ENCODE measurements at regions not wholly inside any gene's neighbourhood (a gene's known extent, or its start where the extent isn't known, plus 50 kb on each side); places are given as distances from the start of the nearest gene placed in this dataset.

DNA sequence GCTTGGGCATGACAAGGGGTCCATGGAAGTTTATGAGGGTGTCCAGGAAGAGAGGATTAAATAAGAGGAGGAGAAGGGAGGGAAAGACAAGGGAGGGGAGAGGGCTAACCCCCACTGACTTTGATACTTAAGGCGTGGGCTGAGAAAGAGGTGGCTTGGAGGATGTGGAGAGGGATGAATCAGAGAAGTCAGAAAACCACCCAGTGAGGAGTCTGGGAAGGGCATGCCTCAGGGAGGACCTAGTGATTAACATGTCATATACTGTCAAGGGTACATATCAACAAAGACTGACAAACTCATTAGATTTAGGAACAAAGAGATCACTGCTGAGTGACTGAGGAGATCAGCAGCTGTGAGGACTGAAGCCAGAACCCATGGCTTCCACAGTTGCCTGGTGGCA is 145.4 kb downstream of the IRX5 start:
- Histone ChIP-seq H3K36me3 (no peaks in the 10 kb centered on the region), H3K27ac (no peak overlapping the region), H3K9me3 (no peaks in the 10 kb centered on the region), H3K4me1 (no peaks in the 10 kb centered on the region), H3K4me3 (no peak overlapping the region), H3K27me3 (no peaks in the 10 kb centered on the region)
- TF ChIP-seq POLR2AphosphoS5 (IDR thresholded peaks at IDR 0.05) (no peak), POLR2A (IDR thresholded peaks at IDR 0.05) (no peak)
- TF ChIP-seq, protein P1, sequence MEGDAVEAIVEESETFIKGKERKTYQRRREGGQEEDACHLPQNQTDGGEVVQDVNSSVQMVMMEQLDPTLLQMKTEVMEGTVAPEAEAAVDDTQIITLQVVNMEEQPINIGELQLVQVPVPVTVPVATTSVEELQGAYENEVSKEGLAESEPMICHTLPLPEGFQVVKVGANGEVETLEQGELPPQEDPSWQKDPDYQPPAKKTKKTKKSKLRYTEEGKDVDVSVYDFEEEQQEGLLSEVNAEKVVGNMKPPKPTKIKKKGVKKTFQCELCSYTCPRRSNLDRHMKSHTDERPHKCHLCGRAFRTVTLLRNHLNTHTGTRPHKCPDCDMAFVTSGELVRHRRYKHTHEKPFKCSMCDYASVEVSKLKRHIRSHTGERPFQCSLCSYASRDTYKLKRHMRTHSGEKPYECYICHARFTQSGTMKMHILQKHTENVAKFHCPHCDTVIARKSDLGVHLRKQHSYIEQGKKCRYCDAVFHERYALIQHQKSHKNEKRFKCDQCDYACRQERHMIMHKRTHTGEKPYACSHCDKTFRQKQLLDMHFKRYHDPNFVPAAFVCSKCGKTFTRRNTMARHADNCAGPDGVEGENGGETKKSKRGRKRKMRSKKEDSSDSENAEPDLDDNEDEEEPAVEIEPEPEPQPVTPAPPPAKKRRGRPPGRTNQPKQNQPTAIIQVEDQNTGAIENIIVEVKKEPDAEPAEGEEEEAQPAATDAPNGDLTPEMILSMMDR (IDR thresholded peaks at IDR 0.05) = no peak
- no peak for DNase-seq (ENCODE audit: low spot score in 2 of 2)
- intact Hi-C loops (cut with DNase I; ENCODE audit: low total_unique reads) = no loop called here

DNA sequence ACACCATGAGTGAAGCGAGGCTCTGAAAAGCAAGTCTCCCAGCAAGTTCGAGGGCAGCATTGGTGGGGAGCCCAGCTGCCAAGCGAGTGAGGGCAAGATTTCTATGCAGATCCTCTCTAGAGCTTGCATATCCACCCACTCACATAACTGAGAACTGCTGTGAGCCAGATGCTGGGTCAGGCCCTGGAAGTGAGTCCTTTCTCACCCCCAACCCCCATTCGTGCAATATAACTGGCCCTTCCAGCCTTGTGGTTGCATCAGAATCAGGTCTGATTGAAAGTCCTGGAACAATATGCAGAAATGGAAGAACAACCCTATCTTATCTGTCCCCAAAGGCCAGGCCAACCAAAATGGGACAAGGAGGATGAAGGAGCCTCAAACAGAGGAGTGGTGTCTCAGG is 146.6 kb downstream of the IRX5 start:
- H3K36me3 ChIP-seq = no peaks in the 10 kb centered on the region
- no peak overlapping the region for H3K4me3 ChIP-seq
- no peak overlapping the region for H3K27ac ChIP-seq
- no peaks in the 10 kb centered on the region for H3K27me3 ChIP-seq
- TF ChIP-seq POLR2AphosphoS5 (IDR thresholded peaks at IDR 0.05) = no peak
- TF ChIP-seq, protein P1 (IDR thresholded peaks at IDR 0.05) = no peak
- TF ChIP-seq POLR2A (IDR thresholded peaks at IDR 0.05) = no peak
- intact Hi-C loops (cut with DNase I; ENCODE audit: low total_unique reads) = no loop called here
- no peak for DNase-seq (ENCODE audit: low spot score in 2 of 2)
- no peaks in the 10 kb centered on the region for H3K9me3 ChIP-seq
- no peaks in the 10 kb centered on the region for H3K4me1 ChIP-seq

DNA sequence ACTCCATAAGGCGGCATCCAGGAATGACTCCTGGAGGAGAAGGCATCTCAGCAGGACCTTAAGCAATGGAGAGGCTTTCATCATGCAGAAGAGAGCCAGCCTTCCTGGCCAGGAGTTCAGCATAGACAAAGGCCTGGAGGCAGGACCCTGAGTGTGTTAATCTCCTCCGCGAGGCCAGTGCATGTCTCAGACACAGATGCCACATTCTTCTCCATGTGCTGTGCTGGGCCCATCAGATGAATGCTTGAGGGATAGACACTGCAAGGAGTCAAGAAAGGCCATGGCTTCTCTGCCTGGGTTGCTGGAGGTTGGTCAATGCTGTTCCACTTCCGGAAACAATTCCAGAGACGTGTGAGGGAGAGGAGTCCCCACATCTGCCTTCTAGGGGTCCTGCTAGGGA is 147.5 kb downstream of the IRX5 start:
- H3K36me3 ChIP-seq = no peaks in the 10 kb centered on the region
- H3K27ac ChIP-seq = no peak overlapping the region
- TF ChIP-seq POLR2AphosphoS5 (IDR thresholded peaks at IDR 0.05) = no peak
- TF ChIP-seq, protein P1 (IDR thresholded peaks at IDR 0.05) = no peak
- no peak for TF ChIP-seq POLR2A (IDR thresholded peaks at IDR 0.05)
- H3K4me1 ChIP-seq = no peaks in the 10 kb centered on the region
- intact Hi-C loops (cut with DNase I; ENCODE audit: low total_unique reads) = no loop called here
- no peak overlapping the region for H3K4me3 ChIP-seq
- DNase-seq (ENCODE audit: low spot score in 2 of 2) = no peak
- no peaks in the 10 kb centered on the region for H3K9me3 ChIP-seq
- no peaks in the 10 kb centered on the region for H3K27me3 ChIP-seq

DNA sequence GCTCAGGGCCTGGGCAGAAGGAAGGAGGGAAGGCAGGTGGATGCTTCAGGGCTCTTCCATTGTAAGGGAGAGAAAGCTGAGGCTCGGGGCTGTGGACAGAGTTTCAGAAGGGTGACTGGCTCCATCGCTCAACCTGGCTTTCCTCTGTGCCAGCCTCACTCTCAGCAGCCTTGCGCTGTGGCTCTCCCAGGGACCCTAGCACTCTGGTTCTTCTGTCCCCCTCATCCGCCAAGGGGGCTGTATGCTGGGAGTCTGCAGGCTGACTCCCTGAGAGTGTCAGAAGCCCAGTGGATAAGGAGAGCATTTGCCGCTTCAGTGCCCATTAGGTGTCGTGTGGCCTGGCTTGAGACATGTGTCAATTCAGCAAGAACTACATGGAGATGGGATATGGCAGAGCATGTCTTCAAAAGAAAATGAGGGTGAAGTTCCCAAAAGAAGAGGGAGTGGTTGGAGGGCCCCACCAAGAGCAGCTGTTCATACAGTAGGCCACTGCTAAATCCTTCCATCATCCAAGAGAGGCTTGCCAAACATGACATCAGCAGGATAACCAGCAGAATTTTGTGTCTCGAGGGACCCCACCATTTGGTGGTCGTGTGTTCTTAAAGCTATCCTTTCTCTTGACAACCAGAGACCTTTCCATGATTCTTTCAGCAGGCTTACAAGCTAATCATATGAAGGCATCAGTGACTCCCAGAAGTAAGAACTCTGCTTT is 148.2 kb downstream of the IRX5 start:
- Histone ChIP-seq H3K27me3 (no peaks in the 10 kb centered on the region), H3K4me1 (no peaks in the 10 kb centered on the region), H3K27ac (no peak overlapping the region), H3K4me3 (no peak overlapping the region), H3K9me3 (no peaks in the 10 kb centered on the region), H3K36me3 (no peaks in the 10 kb centered on the region)
- intact Hi-C loops (cut with DNase I; ENCODE audit: low total_unique reads) = no loop called here
- TF ChIP-seq POLR2AphosphoS5 (IDR thresholded peaks at IDR 0.05) (no peak), POLR2A (IDR thresholded peaks at IDR 0.05) (no peak)
- TF ChIP-seq, protein P1 (IDR thresholded peaks at IDR 0.05) = no peak
- DNase-seq (ENCODE audit: low spot score in 2 of 2) = no peak

DNA sequence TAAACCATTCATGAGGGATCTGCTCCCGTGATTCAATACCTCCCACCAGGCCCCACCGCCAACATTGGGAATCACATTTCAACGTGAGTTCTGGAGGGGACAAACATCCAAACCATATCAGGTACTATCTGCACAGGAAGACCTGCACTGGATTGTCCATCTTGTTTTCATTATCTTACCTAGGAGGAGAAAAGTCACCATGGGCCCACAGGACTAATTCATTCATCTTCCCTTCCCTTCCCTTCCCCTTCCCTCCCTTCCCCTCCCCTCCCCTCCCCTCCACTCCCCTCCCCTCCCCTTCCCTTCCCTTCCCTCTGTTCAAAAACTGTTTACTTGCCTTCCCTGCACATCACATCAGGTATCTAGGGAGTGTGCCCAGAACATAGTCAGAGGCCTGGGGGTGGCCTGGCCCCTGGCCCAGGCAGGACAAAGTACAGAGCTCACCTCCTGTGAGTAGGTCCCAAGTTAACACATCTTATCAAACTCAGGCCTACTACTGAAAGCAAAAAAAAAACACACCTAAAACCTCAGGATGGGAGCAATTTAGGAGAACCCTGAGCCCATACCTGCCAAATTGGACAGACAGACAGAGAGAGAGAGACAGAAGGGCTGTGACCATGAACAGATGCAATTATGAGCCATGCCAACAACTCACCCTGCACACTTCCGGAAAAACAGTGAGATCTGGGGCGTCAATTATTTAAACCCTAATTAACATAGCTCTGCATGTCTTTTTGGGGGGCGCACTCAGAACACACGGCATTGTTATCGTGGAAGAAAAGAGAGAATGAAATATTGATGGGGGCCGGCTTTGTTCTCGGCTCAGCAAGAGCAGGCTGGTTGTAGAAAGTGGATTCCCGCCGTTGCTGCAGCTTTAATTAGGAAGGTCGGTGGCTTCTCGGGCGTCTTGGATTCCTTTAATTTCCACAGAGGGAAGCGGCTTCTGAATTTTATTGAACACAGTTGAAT is 151.2 kb downstream of the IRX5 start:
- no peaks in the 10 kb centered on the region for H3K27me3 ChIP-seq
- TF ChIP-seq, protein P1 (IDR thresholded peaks at IDR 0.05) = no peak
- TF ChIP-seq POLR2A (IDR thresholded peaks at IDR 0.05) (no peak), POLR2AphosphoS5 (IDR thresholded peaks at IDR 0.05) (no peak)
- H3K9me3 ChIP-seq = no peaks in the 10 kb centered on the region
- no peaks in the 10 kb centered on the region for H3K36me3 ChIP-seq
- H3K4me1 ChIP-seq = no peaks in the 10 kb centered on the region
- H3K27ac ChIP-seq = no peak overlapping the region
- no peak for DNase-seq (ENCODE audit: low spot score in 2 of 2)
- intact Hi-C loops (cut with DNase I; ENCODE audit: low total_unique reads) = no loop called here
- H3K4me3 ChIP-seq = no peak overlapping the region
